ENCODE measurements at regions not wholly inside any gene's neighbourhood (a gene's known extent, or its start where the extent isn't known, plus 50 kb on each side); places are given as distances from the start of the nearest gene placed in this dataset.

- FAIRE-seq (no peak), DNase-seq (ENCODE audit: extremely low read depth in 1 of 4, low spot score in 3 of 4) (no peak), ATAC-seq (no peak)
- 0% methylated on average over 2 of the region's 2 CpGs for WGBS (ENCODE audit: insufficient coverage, low coverage, missing lambda C conversion rate)
- H3K9me1 ChIP-seq (ENCODE audit: control insufficient read depth, insufficient read depth, low read length): no peaks in the 10 kb centered on the region
- no peaks in the 10 kb centered on the region for H4K20me1 ChIP-seq (replicated peaks; ENCODE audit: control insufficient read depth, insufficient read depth, low read length)
- H3K36me3 ChIP-seq (ENCODE audit: control insufficient read depth, insufficient read depth, low read length): no peaks in the 10 kb centered on the region
- CTCF ChIA-PET (ENCODE audit: low intra/inter-chr PET ratio): no interaction called here
- H3K4me2 ChIP-seq (ENCODE audit: insufficient read depth, low read length): no peak overlapping the region
- H3K27me3 ChIP-seq (ENCODE audit: control insufficient read depth in 2 of 2, insufficient read depth in 2 of 2, low read length in 2 of 2): no peaks in the 10 kb centered on the region
- intact Hi-C loops (cut with micrococcal nuclease): loop anchor here (5.0 kb wide), 1 partner anchor 33 kb away; no protein-coding TSS in a partner anchor
- TF ChIP-seq CEBPB (tag; IDR thresholded peaks at IDR 0.05): peak; percentile 86
- TF ChIP-seq CEBPG (CRISPR knock-in tag; IDR thresholded peaks at IDR 0.05): 0 out of 2 replicates have a peak, but pooled peaks have one; percentile 8
- TF ChIP-seq CEBPG (tag; conservative IDR thresholded peaks at IDR 0.05 in 1 of 2, IDR thresholded peaks at IDR 0.05 in 1 of 2): peak in 1 of 2 experiments; percentile 94; a peak in 2 of 4 replicates
- TF ChIP-seq KHSRP (IDR thresholded peaks at IDR 0.05): no peak
- H2AFZ ChIP-seq (ENCODE audit: low read depth, low read length): no peak overlapping the region
- BruUV-seq (replicated peaks): no TSS peak
- in situ Hi-C loops (cut with MboI): no loop called here
- H3K9me3 ChIP-seq (replicated peaks; ENCODE audit: control insufficient read depth, insufficient read depth, low read depth, low read length): no peaks in the 10 kb centered on the region
- no peaks in the 10 kb centered on the region for H3K79me2 ChIP-seq (ENCODE audit: control insufficient read depth, insufficient read depth, low read length)
- no peak overlapping the region for H3K27ac ChIP-seq (ENCODE audit: extremely low read depth, low read depth, low read length)
- no peaks in the 10 kb centered on the region for H3K4me1 ChIP-seq (replicated peaks in 1 of 2; ENCODE audit: control insufficient read depth in 2 of 2, insufficient read depth in 2 of 2, low read length in 2 of 2)
- POLR2A ChIA-PET: no interaction called here
- no peak overlapping the region for H3K9ac ChIP-seq (ENCODE audit: insufficient read depth in 1 of 2, low read depth in 2 of 2, low read length in 2 of 2)
- H3K4me3 ChIP-seq: no peak overlapping the region
Measured at GRCh38 chr7:123324283-123324682, 124.5 kb upstream of the SLC13A1 start.

DNA sequence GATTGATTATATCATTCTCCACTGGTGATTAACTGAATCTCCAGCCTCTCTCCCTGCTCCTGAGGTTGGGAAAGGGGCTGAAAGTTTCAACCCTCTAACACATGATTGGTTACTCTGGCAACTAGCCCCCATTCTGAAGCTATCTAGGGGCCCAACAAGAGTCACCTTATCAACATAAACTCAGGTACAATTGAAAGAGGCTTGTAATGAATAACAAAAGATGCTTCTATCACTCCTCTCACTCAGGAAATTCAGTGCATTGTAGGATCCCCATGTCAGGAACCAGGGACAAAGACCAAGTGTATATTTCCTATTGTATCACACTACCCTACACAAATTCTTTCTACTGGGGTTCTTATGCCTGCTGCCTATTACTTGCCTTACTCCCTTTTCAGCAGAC is 123.9 kb upstream of the SLC13A1 start:
- H4K20me1 ChIP-seq (replicated peaks; ENCODE audit: control insufficient read depth, insufficient read depth, low read length): no peaks in the 10 kb centered on the region
- TF ChIP-seq, protein P1, sequence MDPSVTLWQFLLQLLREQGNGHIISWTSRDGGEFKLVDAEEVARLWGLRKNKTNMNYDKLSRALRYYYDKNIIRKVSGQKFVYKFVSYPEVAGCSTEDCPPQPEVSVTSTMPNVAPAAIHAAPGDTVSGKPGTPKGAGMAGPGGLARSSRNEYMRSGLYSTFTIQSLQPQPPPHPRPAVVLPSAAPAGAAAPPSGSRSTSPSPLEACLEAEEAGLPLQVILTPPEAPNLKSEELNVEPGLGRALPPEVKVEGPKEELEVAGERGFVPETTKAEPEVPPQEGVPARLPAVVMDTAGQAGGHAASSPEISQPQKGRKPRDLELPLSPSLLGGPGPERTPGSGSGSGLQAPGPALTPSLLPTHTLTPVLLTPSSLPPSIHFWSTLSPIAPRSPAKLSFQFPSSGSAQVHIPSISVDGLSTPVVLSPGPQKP (CRISPR knock-in tag; IDR thresholded peaks at IDR 0.05): no peak
- no peak for TF ChIP-seq ZNF507 (tag; conservative IDR thresholded peaks at IDR 0.05)
- TF ChIP-seq ARNT (IDR thresholded peaks at IDR 0.05): no peak
- no peak for TF ChIP-seq KDM2B (CRISPR knock-in tag; IDR thresholded peaks at IDR 0.05)
- TF ChIP-seq, protein P2, sequence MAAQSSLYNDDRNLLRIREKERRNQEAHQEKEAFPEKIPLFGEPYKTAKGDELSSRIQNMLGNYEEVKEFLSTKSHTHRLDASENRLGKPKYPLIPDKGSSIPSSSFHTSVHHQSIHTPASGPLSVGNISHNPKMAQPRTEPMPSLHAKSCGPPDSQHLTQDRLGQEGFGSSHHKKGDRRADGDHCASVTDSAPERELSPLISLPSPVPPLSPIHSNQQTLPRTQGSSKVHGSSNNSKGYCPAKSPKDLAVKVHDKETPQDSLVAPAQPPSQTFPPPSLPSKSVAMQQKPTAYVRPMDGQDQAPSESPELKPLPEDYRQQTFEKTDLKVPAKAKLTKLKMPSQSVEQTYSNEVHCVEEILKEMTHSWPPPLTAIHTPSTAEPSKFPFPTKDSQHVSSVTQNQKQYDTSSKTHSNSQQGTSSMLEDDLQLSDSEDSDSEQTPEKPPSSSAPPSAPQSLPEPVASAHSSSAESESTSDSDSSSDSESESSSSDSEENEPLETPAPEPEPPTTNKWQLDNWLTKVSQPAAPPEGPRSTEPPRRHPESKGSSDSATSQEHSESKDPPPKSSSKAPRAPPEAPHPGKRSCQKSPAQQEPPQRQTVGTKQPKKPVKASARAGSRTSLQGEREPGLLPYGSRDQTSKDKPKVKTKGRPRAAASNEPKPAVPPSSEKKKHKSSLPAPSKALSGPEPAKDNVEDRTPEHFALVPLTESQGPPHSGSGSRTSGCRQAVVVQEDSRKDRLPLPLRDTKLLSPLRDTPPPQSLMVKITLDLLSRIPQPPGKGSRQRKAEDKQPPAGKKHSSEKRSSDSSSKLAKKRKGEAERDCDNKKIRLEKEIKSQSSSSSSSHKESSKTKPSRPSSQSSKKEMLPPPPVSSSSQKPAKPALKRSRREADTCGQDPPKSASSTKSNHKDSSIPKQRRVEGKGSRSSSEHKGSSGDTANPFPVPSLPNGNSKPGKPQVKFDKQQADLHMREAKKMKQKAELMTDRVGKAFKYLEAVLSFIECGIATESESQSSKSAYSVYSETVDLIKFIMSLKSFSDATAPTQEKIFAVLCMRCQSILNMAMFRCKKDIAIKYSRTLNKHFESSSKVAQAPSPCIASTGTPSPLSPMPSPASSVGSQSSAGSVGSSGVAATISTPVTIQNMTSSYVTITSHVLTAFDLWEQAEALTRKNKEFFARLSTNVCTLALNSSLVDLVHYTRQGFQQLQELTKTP (IDR thresholded peaks at IDR 0.05; ENCODE audit: low read depth in 1 of 2, partially characterized antibody in 2 of 2): no peak
- intact Hi-C loops (cut with micrococcal nuclease): loop anchor here (5.0 kb wide), 1 partner anchor 34 kb away; no protein-coding TSS in a partner anchor

More for the DNA sequence above, 123.9 kb upstream of the SLC13A1 start:
- CTCF ChIA-PET (ENCODE audit: low intra/inter-chr PET ratio): no interaction called here
- Histone ChIP-seq H2AFZ (ENCODE audit: low read depth, low read length) (no peak overlapping the region), H3K4me1 (replicated peaks in 1 of 2; ENCODE audit: control insufficient read depth in 2 of 2, insufficient read depth in 2 of 2, low read length in 2 of 2) (no peaks in the 10 kb centered on the region), H3K27me3 (ENCODE audit: control insufficient read depth in 2 of 2, insufficient read depth in 2 of 2, low read length in 2 of 2) (no peaks in the 10 kb centered on the region), H3K4me2 (ENCODE audit: insufficient read depth, low read length) (no peak overlapping the region), H3K36me3 (ENCODE audit: control insufficient read depth, insufficient read depth, low read length) (no peaks in the 10 kb centered on the region), H3K79me2 (ENCODE audit: control insufficient read depth, insufficient read depth, low read length) (no peaks in the 10 kb centered on the region), H3K9me1 (ENCODE audit: control insufficient read depth, insufficient read depth, low read length) (no peaks in the 10 kb centered on the region), H3K4me3 (no peak overlapping the region), H3K27ac (ENCODE audit: extremely low read depth, low read depth, low read length) (no peak overlapping the region), H3K9me3 (replicated peaks; ENCODE audit: control insufficient read depth, insufficient read depth, low read depth, low read length) (no peaks in the 10 kb centered on the region), H3K9ac (ENCODE audit: insufficient read depth in 1 of 2, low read depth in 2 of 2, low read length in 2 of 2) (no peak overlapping the region)
- no TSS peak for BruUV-seq (replicated peaks)
- ATAC-seq (no peak), FAIRE-seq (no peak), DNase-seq (ENCODE audit: extremely low read depth in 1 of 4, low spot score in 3 of 4) (no peak)
- POLR2A ChIA-PET: no interaction called here
- in situ Hi-C loops (cut with MboI): no loop called here
